ENCODE measurements at regions not wholly inside any gene's neighbourhood (a gene's known extent, or its start where the extent isn't known, plus 50 kb on each side); places are given as distances from the start of the nearest gene placed in this dataset.

DNA sequence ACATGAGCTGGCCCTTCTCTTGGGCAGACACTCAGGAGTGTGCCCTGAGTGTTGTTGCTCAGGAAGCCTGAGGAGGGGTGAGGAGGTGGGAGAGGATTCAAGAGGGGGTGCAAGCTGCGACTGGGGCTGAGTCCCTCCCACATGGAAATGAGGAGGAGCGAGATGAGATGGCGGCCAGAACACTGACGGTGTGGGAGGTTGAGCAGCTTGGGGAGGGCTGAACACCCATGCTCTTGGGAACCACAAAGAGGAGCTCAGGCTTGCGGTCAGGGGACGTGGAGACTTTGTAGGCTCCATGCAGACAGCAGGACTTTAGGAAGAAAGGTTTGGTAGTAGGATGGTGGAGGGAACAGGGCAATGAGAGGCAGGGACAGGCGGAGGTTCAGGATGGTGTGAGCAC lies 163.2 kb upstream of the SHH start:
- Mint-ChIP-seq H3K27me3 (no peaks in the 10 kb centered on the region), H3K36me3 (ENCODE audit: low read depth) (no peaks in the 10 kb centered on the region), H3K27ac (no peak overlapping the region), H3K9me3 (no peaks in the 10 kb centered on the region), H3K4me1 (ENCODE audit: low read depth) (peaks cover 7% of the 10 kb centered on the region), H3K4me3 (no peak overlapping the region)
- Histone ChIP-seq H3K27me3 (ENCODE audit: control insufficient read depth in 1 of 2, insufficient read depth in 2 of 2, low read length in 2 of 2) (no peaks in the 10 kb centered on the region), H3K4me1 (ENCODE audit: insufficient read depth, low read length) (no peaks in the 10 kb centered on the region), H3K36me3 (ENCODE audit: insufficient read depth, low read length) (no peaks in the 10 kb centered on the region), H3K27ac (ENCODE audit: low read depth in 1 of 2, low read length in 2 of 2) (no peak overlapping the region), H3K4me3 (ENCODE audit: low read length) (no peak overlapping the region), H3K9me3 (ENCODE audit: control insufficient read depth in 1 of 2, insufficient read depth in 1 of 2, low read length in 2 of 2) (peaks cover 0 to 5% of the 10 kb centered on the region in 2 experiments)
- ChIA-PET POLR2A (no interaction called here), CTCF (no interaction called here)
- DNase-seq (peak in 1 of 14 experiments; percentile 22), ATAC-seq (ENCODE audit: poor library complexity) (no peak)
- TF ChIP-seq, protein P1, sequence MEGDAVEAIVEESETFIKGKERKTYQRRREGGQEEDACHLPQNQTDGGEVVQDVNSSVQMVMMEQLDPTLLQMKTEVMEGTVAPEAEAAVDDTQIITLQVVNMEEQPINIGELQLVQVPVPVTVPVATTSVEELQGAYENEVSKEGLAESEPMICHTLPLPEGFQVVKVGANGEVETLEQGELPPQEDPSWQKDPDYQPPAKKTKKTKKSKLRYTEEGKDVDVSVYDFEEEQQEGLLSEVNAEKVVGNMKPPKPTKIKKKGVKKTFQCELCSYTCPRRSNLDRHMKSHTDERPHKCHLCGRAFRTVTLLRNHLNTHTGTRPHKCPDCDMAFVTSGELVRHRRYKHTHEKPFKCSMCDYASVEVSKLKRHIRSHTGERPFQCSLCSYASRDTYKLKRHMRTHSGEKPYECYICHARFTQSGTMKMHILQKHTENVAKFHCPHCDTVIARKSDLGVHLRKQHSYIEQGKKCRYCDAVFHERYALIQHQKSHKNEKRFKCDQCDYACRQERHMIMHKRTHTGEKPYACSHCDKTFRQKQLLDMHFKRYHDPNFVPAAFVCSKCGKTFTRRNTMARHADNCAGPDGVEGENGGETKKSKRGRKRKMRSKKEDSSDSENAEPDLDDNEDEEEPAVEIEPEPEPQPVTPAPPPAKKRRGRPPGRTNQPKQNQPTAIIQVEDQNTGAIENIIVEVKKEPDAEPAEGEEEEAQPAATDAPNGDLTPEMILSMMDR (IDR thresholded peaks at IDR 0.05), result no peak
- intact Hi-C loops (cut with DNase I, micrococcal nuclease), result no loop called here

DNA sequence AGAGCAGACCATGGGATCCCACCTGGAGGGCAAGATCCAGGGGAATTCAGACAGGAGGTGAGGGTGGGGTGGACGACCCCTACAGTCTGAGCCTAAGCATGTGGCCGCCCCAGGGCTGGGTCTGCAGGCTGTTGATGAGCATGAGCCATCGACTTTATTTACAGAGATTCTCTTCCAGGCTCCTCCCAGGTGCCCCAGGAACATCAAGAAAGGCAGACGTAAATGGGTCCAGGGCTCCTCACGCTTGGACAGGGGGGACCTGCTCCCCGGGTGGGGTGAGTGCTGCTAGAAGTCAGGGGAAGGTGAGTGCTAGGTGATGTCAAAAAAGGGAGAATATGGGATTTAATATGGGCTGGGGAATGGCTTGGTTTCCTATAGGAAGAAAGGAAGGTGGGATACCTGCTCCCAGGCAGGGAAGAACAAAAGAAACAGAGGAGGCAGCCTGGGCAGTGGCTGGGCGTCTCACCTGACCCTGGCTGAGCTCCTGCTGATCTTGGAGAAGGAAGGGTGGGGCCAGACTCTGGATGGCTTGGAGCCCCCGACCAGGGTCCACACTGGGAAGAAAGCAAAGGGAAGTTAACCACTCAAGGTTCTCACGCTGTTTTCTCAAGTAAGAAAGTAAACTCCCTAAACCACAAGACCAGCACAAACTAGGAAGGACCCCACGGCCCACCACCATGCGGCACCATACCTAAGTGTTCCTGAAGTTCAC lies 162.1 kb upstream of the SHH start:
- H3K9me3 Mint-ChIP-seq, result no peaks in the 10 kb centered on the region
- Histone ChIP-seq H3K4me1 (ENCODE audit: insufficient read depth, low read length) (no peaks in the 10 kb centered on the region), H3K36me3 (ENCODE audit: insufficient read depth, low read length) (no peaks in the 10 kb centered on the region), H3K27ac (ENCODE audit: low read depth in 1 of 2, low read length in 2 of 2) (no peak overlapping the region), H3K9me3 (ENCODE audit: control insufficient read depth in 1 of 2, insufficient read depth in 1 of 2, low read length in 2 of 2) (peaks cover 0 to 5% of the 10 kb centered on the region in 2 experiments), H3K4me3 (ENCODE audit: low read length) (no peak overlapping the region), H3K27me3 (ENCODE audit: control insufficient read depth in 1 of 2, insufficient read depth in 2 of 2, low read length in 2 of 2) (no peaks in the 10 kb centered on the region)
- DNase-seq (peak in 1 of 14 experiments; percentile 21), ATAC-seq (ENCODE audit: poor library complexity) (no peak)
- no peaks in the 10 kb centered on the region for H3K27me3 Mint-ChIP-seq
- no peak overlapping the region for H3K4me3 Mint-ChIP-seq
- TF ChIP-seq, protein P1 (IDR thresholded peaks at IDR 0.05), result no peak
- ChIA-PET POLR2A (no interaction called here), CTCF (no interaction called here)
- no peaks in the 10 kb centered on the region for H3K36me3 Mint-ChIP-seq (ENCODE audit: low read depth)
- H3K4me1 Mint-ChIP-seq (ENCODE audit: low read depth), result peaks cover 7% of the 10 kb centered on the region
- H3K27ac Mint-ChIP-seq, result no peak overlapping the region
- intact Hi-C loops (cut with DNase I, micrococcal nuclease), result no loop called here

DNA sequence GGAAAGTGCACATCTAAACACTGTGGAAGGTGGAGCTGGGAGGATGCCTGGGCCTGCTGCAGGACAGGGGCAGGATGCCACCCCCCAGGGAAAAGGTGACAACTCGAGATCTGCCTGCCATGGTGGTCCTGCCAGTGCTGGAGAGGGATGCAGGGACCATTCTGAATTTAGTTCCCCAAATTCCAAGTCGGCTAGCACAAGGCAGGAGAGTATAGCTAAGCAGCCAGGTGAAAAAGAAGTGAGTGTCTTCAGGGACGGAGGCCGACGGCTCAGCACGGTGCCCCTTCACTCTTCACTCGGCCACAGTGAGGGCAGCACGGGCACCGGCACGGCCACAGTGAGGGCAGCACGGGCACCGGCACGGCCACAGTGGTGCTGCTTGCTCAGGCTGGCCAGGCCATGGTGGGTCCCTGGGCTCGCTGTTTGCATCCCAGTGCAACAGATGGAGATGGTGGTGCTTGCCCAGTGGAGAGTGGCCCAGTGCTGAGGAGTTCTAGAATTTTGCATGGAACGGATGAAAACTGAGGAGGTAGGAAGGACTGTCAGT lies 161.3 kb upstream of the SHH start:
- Mint-ChIP-seq H3K27me3 (no peaks in the 10 kb centered on the region), H3K9me3 (no peaks in the 10 kb centered on the region), H3K4me1 (ENCODE audit: low read depth) (peaks cover 7% of the 10 kb centered on the region), H3K4me3 (no peak overlapping the region), H3K27ac (no peak overlapping the region), H3K36me3 (ENCODE audit: low read depth) (no peaks in the 10 kb centered on the region)
- Histone ChIP-seq H3K9me3 (ENCODE audit: control insufficient read depth in 1 of 2, insufficient read depth in 1 of 2, low read length in 2 of 2) (peaks cover 0 to 7% of the 10 kb centered on the region in 2 experiments), H3K36me3 (ENCODE audit: insufficient read depth, low read length) (no peaks in the 10 kb centered on the region), H3K27me3 (ENCODE audit: control insufficient read depth in 1 of 2, insufficient read depth in 2 of 2, low read length in 2 of 2) (no peaks in the 10 kb centered on the region), H3K4me3 (ENCODE audit: low read length) (no peak overlapping the region), H3K4me1 (ENCODE audit: insufficient read depth, low read length) (no peaks in the 10 kb centered on the region), H3K27ac (ENCODE audit: low read depth in 1 of 2, low read length in 2 of 2) (no peak overlapping the region)
- DNase-seq (peak in 1 of 14 experiments; percentile 19), ATAC-seq (ENCODE audit: poor library complexity) (no peak)
- intact Hi-C loops (cut with DNase I, micrococcal nuclease), result no loop called here
- POLR2A ChIA-PET, result no interaction called here
- CTCF ChIA-PET, result no interaction called here
- TF ChIP-seq, protein P1 (IDR thresholded peaks at IDR 0.05), result no peak

All from CD4-positive, alpha-beta T cell (primary cell).